Lower leg skin (tissue), 3 donors: ENCODE measurements at regions not wholly inside any gene's neighbourhood (a gene's known extent, or its start where the extent isn't known, plus 50 kb on each side); places are given as distances from the start of the nearest gene placed in this dataset.

Experiments
- CTCF ChIP-seq, 3 donors: fragments of 450-650 bp; IDR thresholded peaks; one replicate each; pipeline ENCODE4 v1.5.1; 2016; ENCODE audit warnings: antibody characterized with exemption in 3 of 3, mild to moderate bottlenecking in 3 of 3, moderate library complexity in 2 of 3
- POLR2A ChIP-seq, 2 donors: fragments of 450-650 bp; IDR thresholded peaks; one replicate each; pipeline ENCODE4 v1.6.1; 2016 to 2017; ENCODE audit warnings: antibody characterized with exemption in 2 of 2, mild to moderate bottlenecking in 1 of 2, moderate library complexity in 1 of 2

- TF ChIP-seq CTCF (IDR thresholded peaks at IDR 0.05) (no peak), POLR2A (IDR thresholded peaks at IDR 0.05) (no peak)
These were observed 604.4 kb downstream of the CCDC171 start for GRCh38 chr9:16157216-16157615.
